Amniotic stem cell (primary cell): ENCODE measurements at regions not wholly inside any gene's neighbourhood (a gene's known extent, or its start where the extent isn't known, plus 50 kb on each side); places are given as distances from the start of the nearest gene placed in this dataset.

Experiments
- DNase-seq: peaks from one replicate; lab custom pipeline; 2025; lab: John Stamatoyannopoulos, UW

GRCh38 chr22:22744412-22745224 lies 100.2 kb downstream of the GGTLC2 start:
- DNase-seq: no peak

- DNase-seq: no peak
These were observed 101.0 kb downstream of the GGTLC2 start for GRCh38 chr22:22745225-22746060.

GRCh38 chr22:22746061-22746962 lies 101.9 kb downstream of the GGTLC2 start:
- DNase-seq: no peak

GRCh38 chr22:22746963-22747933 lies 102.8 kb downstream of the GGTLC2 start:
- DNase-seq: no peak

- peak; percentile 16 for DNase-seq
These were observed 103.9 kb downstream of the GGTLC2 start for GRCh38 chr22:22748297-22748743.

- DNase-seq: no peak
These were observed 104.3 kb downstream of the GGTLC2 start for GRCh38 chr22:22748756-22749155.

GRCh38 chr22:22749167-22749758 lies 104.8 kb downstream of the GGTLC2 start:
- no peak for DNase-seq

DNA sequence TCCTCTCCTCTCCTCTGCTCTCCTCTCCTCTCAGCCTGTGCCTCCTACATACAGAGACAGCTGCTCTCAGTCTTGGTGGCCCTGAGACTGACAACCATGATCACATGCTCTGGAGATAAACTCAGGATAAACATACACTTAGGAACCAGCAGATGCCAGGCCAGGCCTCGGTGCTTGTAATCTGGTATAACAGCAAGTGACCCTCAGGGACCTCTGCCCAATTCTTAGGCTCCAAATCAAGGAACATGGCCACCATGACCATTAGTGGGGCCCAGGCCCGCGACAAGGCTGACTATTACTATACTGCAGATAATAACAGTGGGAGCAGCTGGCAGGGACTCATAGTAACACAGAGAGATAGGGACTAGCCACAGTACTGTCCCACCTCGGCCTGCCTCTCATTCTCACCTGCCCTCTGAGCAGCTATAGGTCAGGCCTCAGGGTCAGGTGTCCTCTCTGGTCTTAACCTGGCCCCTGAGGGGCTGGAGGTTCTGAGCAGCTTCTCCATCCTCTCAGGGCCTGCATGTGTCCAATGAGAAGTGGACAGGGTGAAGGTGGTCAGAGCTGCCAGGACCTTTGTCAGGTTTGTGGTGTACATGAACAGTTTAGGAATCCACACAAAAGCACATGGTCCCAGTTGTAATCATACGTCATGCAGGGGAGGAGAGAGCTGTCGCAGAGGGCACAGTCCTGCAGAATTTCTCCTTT lies 106.1 kb downstream of the GGTLC2 start:
- no peak for DNase-seq

- no peak for DNase-seq
These were observed 106.7 kb downstream of the GGTLC2 start for GRCh38 chr22:22751043-22751603.

- no peak for DNase-seq
These were observed 107.8 kb downstream of the GGTLC2 start for GRCh38 chr22:22752199-22752555.

DNA sequence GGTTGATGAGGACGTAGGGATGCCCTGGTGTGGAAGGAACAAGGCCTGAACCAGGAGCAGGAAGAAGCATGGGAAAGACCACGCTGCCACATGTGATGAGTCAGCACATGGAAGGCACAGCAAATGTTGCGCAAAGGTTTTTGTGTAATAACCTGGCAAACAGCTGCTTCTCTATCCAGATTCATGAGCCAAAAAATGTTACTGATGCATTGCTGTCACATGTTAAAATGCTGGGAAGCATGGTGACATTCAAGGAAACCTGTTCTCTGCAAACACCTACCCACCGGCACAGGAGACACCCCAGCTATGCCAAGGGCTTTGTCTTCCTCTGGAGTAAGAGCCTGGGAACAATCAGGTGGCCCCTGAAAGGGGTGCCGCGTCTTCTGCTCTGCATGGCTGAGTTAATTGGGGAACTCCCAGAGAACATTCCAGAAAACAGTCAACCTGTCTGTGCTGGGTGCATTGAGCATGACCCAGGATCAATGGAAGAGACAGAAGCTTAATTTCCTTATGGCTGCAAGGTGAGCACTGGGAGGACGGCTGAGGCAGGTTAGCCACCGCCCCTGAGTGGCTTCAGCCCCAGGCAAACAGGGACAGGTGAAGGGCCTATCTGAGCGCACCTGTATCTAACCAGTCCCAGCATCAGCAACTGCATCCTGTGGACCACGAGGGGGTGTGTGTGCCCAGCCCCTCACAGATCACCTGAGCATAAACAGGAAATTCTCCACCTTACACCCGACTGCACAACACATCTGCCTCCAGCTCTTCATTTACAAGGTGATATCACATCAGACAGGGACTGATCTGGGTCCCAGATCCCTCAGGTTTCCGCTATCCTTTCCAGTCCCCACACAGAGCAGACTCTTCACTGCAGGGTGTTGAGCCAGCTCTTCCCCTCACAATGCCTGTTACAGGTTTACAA lies 108.4 kb downstream of the GGTLC2 start:
- no peak for DNase-seq

- DNase-seq: no peak
These were observed 109.3 kb downstream of the GGTLC2 start for GRCh38 chr22:22753526-22754267.

GRCh38 chr22:22754268-22754657 lies 109.8 kb downstream of the GGTLC2 start:
- DNase-seq: no peak

GRCh38 chr22:22754961-22755777 lies 110.8 kb downstream of the GGTLC2 start:
- no peak for DNase-seq

DNA sequence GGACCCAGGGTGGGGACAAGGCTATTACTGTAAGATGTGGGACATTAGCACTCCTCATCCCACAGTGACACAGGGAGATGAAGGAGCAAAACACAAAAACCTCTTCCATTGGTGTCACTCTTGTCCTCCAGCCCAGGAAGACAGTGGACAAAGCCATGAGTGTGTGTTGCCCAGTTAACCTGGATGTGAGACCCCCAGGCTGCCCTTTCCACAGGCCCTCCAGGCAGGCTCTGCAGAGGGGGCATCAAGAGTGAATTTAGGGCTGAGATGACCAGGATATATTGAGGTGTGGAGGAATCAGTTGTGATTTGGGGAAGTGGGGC lies 111.3 kb downstream of the GGTLC2 start:
- DNase-seq: no peak

DNA sequence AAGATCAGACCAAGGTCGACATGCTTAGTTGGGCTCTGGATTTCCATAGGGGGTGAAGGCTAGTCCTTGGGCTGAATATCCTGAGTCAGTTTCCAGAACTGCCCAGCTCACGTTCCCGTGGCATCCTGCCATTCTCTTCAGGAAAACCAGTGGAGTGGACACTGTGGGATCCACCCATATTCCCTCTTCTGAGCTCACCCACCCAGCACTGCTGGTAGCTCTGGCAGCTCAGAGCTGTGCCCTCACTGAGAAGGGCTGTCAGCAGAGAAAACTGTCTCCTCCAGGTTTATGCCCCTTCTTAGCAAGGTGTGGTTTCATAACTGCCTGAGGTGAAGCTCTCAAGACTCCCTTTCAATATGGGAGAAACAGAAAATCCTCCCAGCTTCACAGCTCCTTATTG lies 111.7 kb downstream of the GGTLC2 start:
- DNase-seq: no peak
